Keratinocyte (primary cell): ENCODE measurements at regions not wholly inside any gene's neighbourhood (a gene's known extent, or its start where the extent isn't known, plus 50 kb on each side); places are given as distances from the start of the nearest gene placed in this dataset.

Source experiments
- DNase-seq: peaks from one replicate; pipeline ENCODE4 v3.0.0-alpha.2; 2011; ENCODE audit warnings: low read depth, missing footprints, low spot score
- FAIRE-seq: peaks from 2 replicates; lab custom pipeline; 2011; peaks lifted over from hg19 to GRCh38; lab: Jason Lieb, UNC
- H2AFZ ChIP-seq: 2 replicates; pipeline ENCODE4 v1.6.0; 2012; ENCODE audit warnings: low read length, control low read depth, inconsistent platforms; ENCODE audit not compliant: control insufficient read depth
- H3K27ac ChIP-seq: 2 replicates; pipeline ENCODE4 v1.5.1; 2011; ENCODE audit warnings: low read length; ENCODE audit not compliant: control insufficient read depth, insufficient read depth
- H3K27me3 ChIP-seq: 3 replicates; pipeline ENCODE4 v1.6.0; 2011; ENCODE audit warnings: low read length; ENCODE audit not compliant: control insufficient read depth, insufficient read depth; ENCODE audit errors: extremely low read depth
- H3K36me3 ChIP-seq, 2 experiments: 2 replicates in 1 of 2; 3 replicates in 1 of 2; pipeline ENCODE4 v1.5.1; 2011; ENCODE audit warnings: low read length in 2 of 2, mild to moderate bottlenecking in 1 of 2; ENCODE audit not compliant: control insufficient read depth in 2 of 2, insufficient read depth in 2 of 2; ENCODE audit errors: extremely low read depth in 1 of 2
- H3K4me1 ChIP-seq: 3 replicates; pipeline ENCODE4 v1.5.1; 2011; ENCODE audit warnings: low read length; ENCODE audit not compliant: control insufficient read depth, insufficient read depth; ENCODE audit errors: extremely low read depth
- H3K4me2 ChIP-seq: 3 replicates; pipeline ENCODE4 v1.6.0; 2011; ENCODE audit warnings: low read depth, low read length; ENCODE audit not compliant: control insufficient read depth, insufficient read depth; ENCODE audit errors: extremely low read depth
- H3K4me3 ChIP-seq, 3 experiments: fragments of 200-600 bp in 1 of 3; sonication (generic) in 1 of 3; 2 replicates in 2 of 3; 3 replicates in 1 of 3; pipeline ENCODE4 v1.5.1; 2011 to 2016; ENCODE audit warnings: low read length in 3 of 3, mild to moderate bottlenecking in 3 of 3, control low read depth in 2 of 3, inconsistent platforms in 1 of 3, low read depth in 1 of 3, mixed read lengths in 1 of 3, mixed run types in 1 of 3, moderate library complexity in 1 of 3; ENCODE audit not compliant: control insufficient read depth in 2 of 3, insufficient read depth in 2 of 3; ENCODE audit errors: extremely low read depth in 1 of 3
- H3K79me2 ChIP-seq: 2 replicates; pipeline ENCODE4 v1.6.0; 2012; ENCODE audit warnings: low read length; ENCODE audit not compliant: control insufficient read depth, insufficient read depth
- H3K9ac ChIP-seq: 3 replicates; pipeline ENCODE4 v1.6.0; 2011; ENCODE audit warnings: low read length; ENCODE audit not compliant: control insufficient read depth, insufficient read depth; ENCODE audit errors: extremely low read depth
- H3K9me1 ChIP-seq: 3 replicates; pipeline ENCODE4 v1.6.0; 2011; ENCODE audit warnings: low read length; ENCODE audit not compliant: control insufficient read depth, insufficient read depth; ENCODE audit errors: extremely low read depth
- H3K9me3 ChIP-seq: 2 replicates; pipeline ENCODE4 v1.5.1; 2012; ENCODE audit warnings: low read depth, low read length; ENCODE audit not compliant: control insufficient read depth
- H4K20me1 ChIP-seq: 3 replicates; pipeline ENCODE4 v1.6.0; 2011; ENCODE audit warnings: low read length; ENCODE audit not compliant: control insufficient read depth, insufficient read depth; ENCODE audit errors: extremely low read depth
- EZH2 ChIP-seq: IDR thresholded peaks from one replicate; pipeline ENCODE4 v1.6.1; 2012; ENCODE audit warnings: inconsistent platforms, mild to moderate bottlenecking, low read length, moderate library complexity
- dilution Hi-C: fragments of 300-500 bp; cut with MboI; formaldehyde crosslinking; loops from one replicate; pipeline ENCODE4 v1.7.0; 2020; ENCODE audit warnings: low sequenced_read_pairs; ENCODE audit not compliant: extremely low pct_ligation_motif_present
- TF ChIP-seq, protein P1 (sequence below), 3 experiments: IDR thresholded peaks in 1 of 3; conservative IDR thresholded peaks in 1 of 3; optimal IDR thresholded peaks in 1 of 3; 2 replicates in 2 of 3; 3 replicates in 1 of 3; pipeline versions ENCODE3 to v1.5.1; 2011; ENCODE audit warnings: low read length in 3 of 3, mild to moderate bottlenecking in 3 of 3, moderate library complexity in 2 of 3, control low read depth in 1 of 3, inconsistent platforms in 1 of 3; ENCODE audit not compliant: insufficient read depth in 2 of 3; ENCODE audit errors: extremely low read depth in 1 of 3

DNA sequence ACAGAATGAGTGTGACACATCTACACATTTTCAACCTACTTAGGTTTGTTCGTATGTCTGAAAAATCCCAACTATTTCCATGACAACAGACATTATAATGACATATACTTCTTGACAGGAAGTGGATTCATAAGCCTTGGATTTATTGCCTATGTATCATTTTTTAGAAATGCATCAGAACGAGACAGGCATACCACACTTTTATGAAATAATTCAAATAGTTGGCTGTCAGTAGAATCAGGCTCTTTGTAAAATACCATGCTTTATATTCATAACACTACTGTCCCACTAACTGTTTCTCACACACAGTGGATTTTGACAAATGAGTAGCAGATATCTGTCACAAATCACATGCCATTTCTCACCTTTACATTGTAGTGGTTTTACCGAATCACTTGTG is 173.2 kb downstream of the BEND2 start:
- Histone ChIP-seq H2AFZ (no peak overlapping the region), H3K9me3 (no peaks in the 10 kb centered on the region), H3K9me1 (no peaks in the 10 kb centered on the region), H3K27me3 (no peaks in the 10 kb centered on the region), H3K79me2 (no peaks in the 10 kb centered on the region), H3K9ac (no peak overlapping the region), H3K4me3 (no peak overlapping the region), H3K27ac (no peak overlapping the region), H3K4me1 (no peaks in the 10 kb centered on the region), H3K36me3 (no peaks in the 10 kb centered on the region), H4K20me1 (no peaks in the 10 kb centered on the region), H3K4me2 (no peak overlapping the region)
- peak; percentile 21 for DNase-seq
- TF ChIP-seq, protein P1, sequence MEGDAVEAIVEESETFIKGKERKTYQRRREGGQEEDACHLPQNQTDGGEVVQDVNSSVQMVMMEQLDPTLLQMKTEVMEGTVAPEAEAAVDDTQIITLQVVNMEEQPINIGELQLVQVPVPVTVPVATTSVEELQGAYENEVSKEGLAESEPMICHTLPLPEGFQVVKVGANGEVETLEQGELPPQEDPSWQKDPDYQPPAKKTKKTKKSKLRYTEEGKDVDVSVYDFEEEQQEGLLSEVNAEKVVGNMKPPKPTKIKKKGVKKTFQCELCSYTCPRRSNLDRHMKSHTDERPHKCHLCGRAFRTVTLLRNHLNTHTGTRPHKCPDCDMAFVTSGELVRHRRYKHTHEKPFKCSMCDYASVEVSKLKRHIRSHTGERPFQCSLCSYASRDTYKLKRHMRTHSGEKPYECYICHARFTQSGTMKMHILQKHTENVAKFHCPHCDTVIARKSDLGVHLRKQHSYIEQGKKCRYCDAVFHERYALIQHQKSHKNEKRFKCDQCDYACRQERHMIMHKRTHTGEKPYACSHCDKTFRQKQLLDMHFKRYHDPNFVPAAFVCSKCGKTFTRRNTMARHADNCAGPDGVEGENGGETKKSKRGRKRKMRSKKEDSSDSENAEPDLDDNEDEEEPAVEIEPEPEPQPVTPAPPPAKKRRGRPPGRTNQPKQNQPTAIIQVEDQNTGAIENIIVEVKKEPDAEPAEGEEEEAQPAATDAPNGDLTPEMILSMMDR (optimal IDR thresholded peaks at IDR 0.05 in 1 of 3, IDR thresholded peaks at IDR 0.05 in 1 of 3, conservative IDR thresholded peaks at IDR 0.05 in 1 of 3; ENCODE audit: extremely low read depth in 1 of 3, insufficient read depth in 2 of 3, low read length in 3 of 3): no peak
- dilution Hi-C loops: no loop called here
- FAIRE-seq: no peak

GRCh38 chrX:18045436-18045835 is 175.2 kb downstream of the BEND2 start:
- Histone ChIP-seq H3K9me3 (no peaks in the 10 kb centered on the region), H3K27me3 (no peaks in the 10 kb centered on the region), H3K9me1 (no peaks in the 10 kb centered on the region), H3K79me2 (no peaks in the 10 kb centered on the region), H3K4me3 (no peak overlapping the region), H3K4me1 (peaks cover 4% of the 10 kb centered on the region), H4K20me1 (no peaks in the 10 kb centered on the region), H3K4me2 (no peak overlapping the region), H3K36me3 (no peaks in the 10 kb centered on the region), H3K27ac (no peak overlapping the region), H3K9ac (no peak overlapping the region), H2AFZ (no peak overlapping the region)
- TF ChIP-seq, protein P1 (optimal IDR thresholded peaks at IDR 0.05 in 1 of 3, IDR thresholded peaks at IDR 0.05 in 1 of 3, conservative IDR thresholded peaks at IDR 0.05 in 1 of 3; ENCODE audit: extremely low read depth in 1 of 3, insufficient read depth in 2 of 3, low read length in 3 of 3): no peak
- TF ChIP-seq EZH2: no peak
- no peak for DNase-seq
- dilution Hi-C loops: no loop called here
- FAIRE-seq: no peak
